SK-N-MC (cell line): ENCODE measurements at regions not wholly inside any gene's neighbourhood (a gene's known extent, or its start where the extent isn't known, plus 50 kb on each side); places are given as distances from the start of the nearest gene placed in this dataset.

Experiments
- DNase-seq: peaks from one replicate; pipeline ENCODE4 v3.0.0-alpha.2; 2011; ENCODE audit warnings: low read depth, low spot score
- H3K27ac ChIP-seq: fragments of 200-600 bp; sonication (generic); 2 replicates; pipeline ENCODE4 v1.5.1; 2016; ENCODE audit warnings: mixed run types
- H3K36me3 ChIP-seq: fragments of 200-600 bp; sonication (generic); 2 replicates; pipeline ENCODE4 v1.6.1; 2017; ENCODE audit warnings: antibody characterized with exemption, low read length, mixed read lengths; ENCODE audit not compliant: insufficient read depth
- H3K4me3 ChIP-seq: fragments of 200-600 bp; sonication (generic); 2 replicates; pipeline ENCODE4 v1.5.1; 2016
- H3K9ac ChIP-seq: fragments of 200-600 bp; sonication (generic); 2 replicates; pipeline ENCODE4 v1.8.0; 2017; ENCODE audit warnings: mixed run types, mixed read lengths; ENCODE audit not compliant: insufficient read length
- H3K9me3 ChIP-seq: fragments of 200-600 bp; sonication (generic); 2 replicates; pipeline ENCODE4 v1.6.1; 2017; ENCODE audit warnings: low read depth, mild to moderate bottlenecking, antibody characterized with exemption, low read length, moderate library complexity, mixed read lengths
- EZH2 ChIP-seq: fragments of 200-600 bp; sonication (generic); IDR thresholded peaks from one replicate; pipeline ENCODE4 v1.6.1; 2017; ENCODE audit warnings: antibody characterized with exemption
- FOXP2 ChIP-seq: optimal IDR thresholded peaks from 2 replicates; pipeline ENCODE3; 2011; ENCODE audit warnings: mild to moderate bottlenecking, moderate library complexity; ENCODE audit not compliant: insufficient read depth; ENCODE audit errors: extremely low read length, control extremely low read depth
- POLR2AphosphoS5 ChIP-seq: IDR thresholded peaks from 2 replicates; pipeline ENCODE4 v1.6.1; 2012; ENCODE audit warnings: mild to moderate bottlenecking, low read depth, low read length, borderline replicate concordance

DNA sequence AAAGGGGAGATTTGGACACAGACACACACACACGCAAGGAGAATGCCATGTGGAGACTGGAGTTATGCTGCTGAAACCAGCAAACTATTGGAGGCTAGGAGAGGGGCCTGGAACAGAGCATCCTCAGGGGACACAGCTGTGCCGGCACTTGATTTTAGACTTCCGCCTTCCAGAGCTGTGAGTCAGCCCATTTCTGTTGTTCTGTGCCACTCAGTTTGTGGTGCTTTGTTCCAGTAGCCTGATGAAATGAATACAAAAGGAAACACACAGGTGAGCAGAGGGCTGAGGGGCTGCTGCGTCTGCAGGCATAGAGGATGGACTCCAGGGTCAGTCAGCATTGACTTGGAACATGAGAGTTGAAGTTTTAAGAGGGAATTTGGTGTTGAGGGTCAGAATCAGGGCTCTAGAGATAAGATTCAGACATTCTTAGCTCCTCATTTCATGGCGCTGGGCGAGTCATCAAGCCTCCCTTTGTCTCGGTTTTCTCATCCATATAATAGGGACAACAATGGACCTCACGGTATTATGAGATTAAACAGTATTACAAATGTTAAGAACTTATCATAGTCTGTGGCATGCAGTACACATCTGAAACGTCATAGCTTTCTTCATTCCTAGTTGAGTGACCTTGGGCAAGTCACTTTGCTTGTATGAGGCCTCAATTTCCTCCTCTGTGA is 191.0 kb downstream of the MIAT start:
- TF ChIP-seq FOXP2 = no peak
- no peak for TF ChIP-seq EZH2
- no peak for TF ChIP-seq POLR2AphosphoS5
- no peak for DNase-seq
- no peak overlapping the region for H3K4me3 ChIP-seq
- no peaks in the 10 kb centered on the region for H3K9me3 ChIP-seq
- H3K9ac ChIP-seq = no peak overlapping the region
- H3K27ac ChIP-seq = no peak overlapping the region
- H3K36me3 ChIP-seq = no peaks in the 10 kb centered on the region

- H3K9ac ChIP-seq = no peak overlapping the region
- TF ChIP-seq EZH2 (no peak), POLR2AphosphoS5 (no peak), FOXP2 (no peak)
- H3K4me3 ChIP-seq = no peak overlapping the region
- no peak for DNase-seq
- H3K9me3 ChIP-seq = no peaks in the 10 kb centered on the region
- H3K27ac ChIP-seq = no peak overlapping the region
- no peaks in the 10 kb centered on the region for H3K36me3 ChIP-seq
Observed at GRCh38 chr22:26849575-26849974, 192.2 kb downstream of the MIAT start.

GRCh38 chr22:26851125-26851524 is 193.7 kb downstream of the MIAT start:
- H3K4me3 ChIP-seq = no peak overlapping the region
- TF ChIP-seq FOXP2 = no peak
- TF ChIP-seq EZH2 = no peak
- TF ChIP-seq POLR2AphosphoS5 = no peak

GRCh38 chr22:26852176-26852575 is 194.8 kb downstream of the MIAT start:
- no peaks in the 10 kb centered on the region for H3K9me3 ChIP-seq
- H3K36me3 ChIP-seq = no peaks in the 10 kb centered on the region
- no peak for TF ChIP-seq EZH2
- TF ChIP-seq POLR2AphosphoS5 = no peak
- TF ChIP-seq FOXP2 = no peak
- no peak overlapping the region for H3K9ac ChIP-seq
- no peak for DNase-seq
- no peak overlapping the region for H3K27ac ChIP-seq
- H3K4me3 ChIP-seq = no peak overlapping the region

More at GRCh38 chr22:26851125-26851524, 193.7 kb downstream of the MIAT start:
- no peak for DNase-seq
- Histone ChIP-seq H3K27ac (no peak overlapping the region), H3K36me3 (no peaks in the 10 kb centered on the region), H3K9me3 (no peaks in the 10 kb centered on the region), H3K9ac (no peak overlapping the region)

DNA sequence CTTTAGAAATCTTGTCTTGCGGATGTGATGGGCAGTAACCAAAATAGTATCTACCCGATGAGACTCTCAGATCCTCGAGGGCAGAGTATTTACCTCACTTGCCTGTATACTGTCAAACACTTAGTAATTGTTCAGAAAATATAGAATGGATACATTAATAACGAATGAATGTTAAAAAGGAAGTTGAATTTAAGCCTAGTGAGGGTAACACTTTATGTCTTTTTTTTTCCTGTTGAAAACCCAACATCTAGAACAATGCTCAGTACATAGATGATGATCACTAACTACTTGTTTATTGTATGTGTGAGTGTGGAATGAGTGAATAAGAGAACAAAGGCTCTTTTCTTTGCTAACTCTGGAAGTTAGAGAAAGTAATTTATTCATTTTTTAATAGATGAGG is 195.7 kb downstream of the MIAT start:
- Histone ChIP-seq H3K9me3 (no peaks in the 10 kb centered on the region), H3K36me3 (no peaks in the 10 kb centered on the region), H3K4me3 (no peak overlapping the region), H3K9ac (no peak overlapping the region), H3K27ac (no peak overlapping the region)
- DNase-seq = no peak
- no peak for TF ChIP-seq EZH2
- no peak for TF ChIP-seq FOXP2
- no peak for TF ChIP-seq POLR2AphosphoS5

GRCh38 chr22:26853495-26853894 is 196.1 kb downstream of the MIAT start:
- no peaks in the 10 kb centered on the region for H3K9me3 ChIP-seq
- H3K9ac ChIP-seq = no peak overlapping the region
- no peak for DNase-seq
- H3K36me3 ChIP-seq = no peaks in the 10 kb centered on the region
- TF ChIP-seq FOXP2 (no peak), EZH2 (no peak), POLR2AphosphoS5 (no peak)
- H3K4me3 ChIP-seq = no peak overlapping the region
- no peak overlapping the region for H3K27ac ChIP-seq

DNA sequence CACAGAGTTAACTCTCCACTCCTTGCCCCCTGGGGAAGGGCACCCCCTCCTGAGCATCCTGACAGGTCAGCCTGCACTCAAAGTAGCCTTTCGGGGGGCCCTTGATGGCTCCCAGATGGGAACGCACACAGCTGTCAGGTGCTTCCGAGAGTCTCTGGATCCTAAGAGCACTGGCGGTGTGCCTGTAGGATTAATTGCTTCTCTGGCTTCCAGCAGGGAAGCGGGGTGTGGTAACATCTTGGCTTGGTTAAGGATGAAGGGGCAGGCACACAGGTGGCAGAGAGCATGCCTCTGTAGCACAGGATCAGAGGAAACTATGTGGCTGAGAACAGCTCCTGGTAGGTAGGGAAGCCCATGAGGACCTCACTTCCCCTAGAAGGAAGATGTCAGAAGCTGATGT is 199.8 kb downstream of the MIAT start:
- Histone ChIP-seq H3K9me3 (no peaks in the 10 kb centered on the region), H3K36me3 (no peaks in the 10 kb centered on the region), H3K4me3 (no peak overlapping the region), H3K27ac (no peak overlapping the region), H3K9ac (no peak overlapping the region)
- no peak for DNase-seq
- TF ChIP-seq POLR2AphosphoS5 (no peak), EZH2 (no peak), FOXP2 (no peak)

- no peaks in the 10 kb centered on the region for H3K9me3 ChIP-seq
- TF ChIP-seq EZH2 = no peak
- TF ChIP-seq POLR2AphosphoS5 = no peak
- no peak for TF ChIP-seq FOXP2
- H3K27ac ChIP-seq = no peak overlapping the region
- DNase-seq = no peak
- H3K9ac ChIP-seq = no peak overlapping the region
- H3K36me3 ChIP-seq = no peaks in the 10 kb centered on the region
- H3K4me3 ChIP-seq = no peak overlapping the region
Observed at GRCh38 chr22:26860301-26860700, 202.9 kb downstream of the MIAT start.

- no peak for DNase-seq
- H3K27ac ChIP-seq = no peak overlapping the region
- no peak overlapping the region for H3K4me3 ChIP-seq
- no peak overlapping the region for H3K9ac ChIP-seq
- no peaks in the 10 kb centered on the region for H3K9me3 ChIP-seq
- no peaks in the 10 kb centered on the region for H3K36me3 ChIP-seq
- no peak for TF ChIP-seq EZH2
- no peak for TF ChIP-seq FOXP2
- TF ChIP-seq POLR2AphosphoS5 = no peak
Observed at GRCh38 chr22:26865021-26865420, 207.6 kb downstream of the MIAT start.
